Body of pancreas (tissue), 4 donors: ENCODE measurements at regions not wholly inside any gene's neighbourhood (a gene's known extent, or its start where the extent isn't known, plus 50 kb on each side); places are given as distances from the start of the nearest gene placed in this dataset.

Source experiments
- POLR2A ChIP-seq, 3 donors: fragments of 450-650 bp; IDR thresholded peaks; one replicate each; pipeline ENCODE4 v1.6.1; 2016; ENCODE audit warnings: antibody characterized with exemption in 3 of 3, mild to moderate bottlenecking in 2 of 3
- TF ChIP-seq, protein P1 (sequence below), 7 experiments: fragments of 450-650 bp in 4 of 7; fragments of 200-600 bp in 3 of 7; sonication (generic) in 3 of 7; IDR thresholded peaks; one replicate each; pipeline ENCODE4 v1.5.1; 2016 to 2019; ENCODE audit warnings: antibody characterized with exemption in 7 of 7

GRCh38 chr13:74246487-74246886, 112.3 kb upstream of the KLF12 start:
- TF ChIP-seq, protein P1, sequence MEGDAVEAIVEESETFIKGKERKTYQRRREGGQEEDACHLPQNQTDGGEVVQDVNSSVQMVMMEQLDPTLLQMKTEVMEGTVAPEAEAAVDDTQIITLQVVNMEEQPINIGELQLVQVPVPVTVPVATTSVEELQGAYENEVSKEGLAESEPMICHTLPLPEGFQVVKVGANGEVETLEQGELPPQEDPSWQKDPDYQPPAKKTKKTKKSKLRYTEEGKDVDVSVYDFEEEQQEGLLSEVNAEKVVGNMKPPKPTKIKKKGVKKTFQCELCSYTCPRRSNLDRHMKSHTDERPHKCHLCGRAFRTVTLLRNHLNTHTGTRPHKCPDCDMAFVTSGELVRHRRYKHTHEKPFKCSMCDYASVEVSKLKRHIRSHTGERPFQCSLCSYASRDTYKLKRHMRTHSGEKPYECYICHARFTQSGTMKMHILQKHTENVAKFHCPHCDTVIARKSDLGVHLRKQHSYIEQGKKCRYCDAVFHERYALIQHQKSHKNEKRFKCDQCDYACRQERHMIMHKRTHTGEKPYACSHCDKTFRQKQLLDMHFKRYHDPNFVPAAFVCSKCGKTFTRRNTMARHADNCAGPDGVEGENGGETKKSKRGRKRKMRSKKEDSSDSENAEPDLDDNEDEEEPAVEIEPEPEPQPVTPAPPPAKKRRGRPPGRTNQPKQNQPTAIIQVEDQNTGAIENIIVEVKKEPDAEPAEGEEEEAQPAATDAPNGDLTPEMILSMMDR (IDR thresholded peaks at IDR 0.05): no peak
- no peak for TF ChIP-seq POLR2A (IDR thresholded peaks at IDR 0.05)
